ENCODE measurements at regions not wholly inside any gene's neighbourhood (a gene's known extent, or its start where the extent isn't known, plus 50 kb on each side); places are given as distances from the start of the nearest gene placed in this dataset.

DNA sequence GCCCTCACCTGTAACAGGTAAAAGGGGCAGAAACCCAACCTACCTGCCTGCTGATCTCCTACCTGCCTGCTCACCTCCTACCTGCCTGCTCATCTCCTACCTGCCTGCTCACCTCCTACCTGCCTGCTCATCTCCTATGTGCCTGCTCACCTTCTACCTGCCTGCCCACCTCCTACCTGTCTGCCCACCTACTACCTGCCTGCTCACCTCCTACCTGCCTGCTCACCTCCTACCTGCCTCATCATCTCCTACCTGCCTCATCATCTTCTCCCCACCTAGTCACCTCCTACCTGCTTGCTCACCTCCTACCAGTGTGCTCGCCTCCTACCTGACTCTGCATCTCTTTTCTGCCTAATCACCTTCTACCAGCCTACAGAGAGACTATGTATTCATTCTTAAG lies 452.9 kb downstream of the MATN1 start:
- no peak for TF ChIP-seq CTCF (IDR thresholded peaks at IDR 0.05 in 8 of 11, conservative IDR thresholded peaks at IDR 0.05 in 3 of 11)
- no peak for TF ChIP-seq POLR2A (IDR thresholded peaks at IDR 0.05)

All from spleen (tissue), 7 donors.